GM19468 (cell line): ENCODE measurements at regions not wholly inside any gene's neighbourhood (a gene's known extent, or its start where the extent isn't known, plus 50 kb on each side); places are given as distances from the start of the nearest gene placed in this dataset.
"Not testable (repeated sequence)": the region's sequence is repeated elsewhere in the genome, so short reads cannot be mapped to it uniquely, and the experiment has no call there.

Source experiments
- ATAC-seq: cut with Tn5 transposase; IDR thresholded peaks from one replicate; pipeline ENCODE4 v1.9.1; 2021; ENCODE audit warnings: mild to moderate bottlenecking, moderate library complexity, moderate number of reproducible peaks; ENCODE audit not compliant: unreplicated experiment; ENCODE audit errors: extremely low read depth

- peak; percentile 81 for ATAC-seq
Observed at GRCh38 chr2:17160594-17160993, 357.6 kb downstream of the RAD51AP2 start.

GRCh38 chr2:17156086-17156485 is 362.2 kb downstream of the RAD51AP2 start:
- ATAC-seq: no peak

DNA sequence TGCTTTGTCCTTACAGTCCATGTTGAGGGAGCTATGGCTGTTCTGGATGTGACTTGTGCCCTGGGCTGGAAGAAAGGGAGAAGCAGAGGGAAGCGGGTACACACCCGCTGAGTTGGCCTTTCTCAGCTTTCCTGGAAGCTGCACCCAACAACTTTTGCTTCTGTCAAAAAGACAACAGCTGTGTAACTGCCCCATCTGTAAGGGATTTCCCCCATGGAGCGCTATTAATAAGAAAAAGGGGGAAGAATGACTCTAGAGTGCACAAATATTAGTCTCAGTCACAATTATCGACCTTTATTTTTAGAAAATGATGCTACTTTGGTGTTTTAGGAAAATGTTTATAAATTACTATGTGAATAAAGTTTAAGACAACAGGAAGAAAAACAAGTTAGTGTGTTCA is 368.3 kb downstream of the RAD51AP2 start:
- peak; percentile 58 for ATAC-seq

DNA sequence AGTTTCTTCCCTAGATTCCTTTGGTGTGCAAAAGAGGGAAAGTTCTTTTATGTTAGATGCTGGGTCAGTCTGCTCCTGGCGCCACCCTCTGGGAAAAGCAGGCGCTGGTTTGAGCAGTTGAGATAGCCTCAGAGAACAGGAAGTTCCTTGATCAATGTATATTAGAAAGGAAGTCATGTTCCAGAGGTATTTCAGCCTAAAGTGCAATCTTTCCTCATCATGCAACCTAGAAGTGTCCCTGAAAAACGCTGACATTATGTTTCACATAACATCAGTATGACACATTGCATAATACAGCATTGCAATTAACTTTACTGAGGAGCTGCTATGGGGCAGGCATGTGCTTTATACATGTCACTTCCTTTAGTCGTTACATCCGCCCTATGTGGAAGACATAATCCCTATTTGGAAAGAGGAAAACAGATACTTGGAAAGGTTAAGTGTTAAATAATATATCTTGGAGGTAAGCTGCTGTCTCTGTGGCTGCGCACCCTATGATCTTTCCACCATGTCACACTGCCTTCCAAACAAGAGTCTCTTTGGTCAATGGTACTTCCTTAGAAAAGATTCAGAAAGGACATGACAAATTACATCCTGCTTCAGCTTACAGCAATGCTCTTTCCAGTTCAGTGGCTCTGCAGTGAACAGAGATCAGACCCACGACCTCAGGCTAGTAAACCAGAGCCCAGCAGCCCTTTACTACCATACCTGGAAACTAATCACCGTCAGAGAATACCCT is 369.7 kb downstream of the RAD51AP2 start:
- no peak for ATAC-seq

- no peak for ATAC-seq
Observed at GRCh38 chr2:17146358-17146757, 371.9 kb downstream of the RAD51AP2 start.

DNA sequence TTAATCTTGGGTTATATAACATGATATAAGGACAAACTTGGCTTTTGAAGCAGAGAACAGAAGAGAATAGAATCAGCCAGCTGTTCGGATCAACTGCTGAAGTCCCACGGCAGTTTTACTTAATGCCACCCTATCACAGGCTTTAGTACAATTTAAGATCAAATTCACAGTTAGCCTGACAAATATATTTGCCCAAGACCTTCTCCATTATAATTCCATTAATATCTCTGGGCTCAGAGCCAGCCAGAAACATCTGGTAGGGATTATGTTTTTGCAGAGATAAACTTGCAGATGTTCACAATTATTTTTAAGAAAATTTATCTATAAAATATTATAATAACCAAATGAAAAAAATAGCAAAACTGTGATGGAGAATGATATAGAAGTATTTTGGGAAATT is 381.4 kb downstream of the RAD51AP2 start:
- ATAC-seq: no peak

DNA sequence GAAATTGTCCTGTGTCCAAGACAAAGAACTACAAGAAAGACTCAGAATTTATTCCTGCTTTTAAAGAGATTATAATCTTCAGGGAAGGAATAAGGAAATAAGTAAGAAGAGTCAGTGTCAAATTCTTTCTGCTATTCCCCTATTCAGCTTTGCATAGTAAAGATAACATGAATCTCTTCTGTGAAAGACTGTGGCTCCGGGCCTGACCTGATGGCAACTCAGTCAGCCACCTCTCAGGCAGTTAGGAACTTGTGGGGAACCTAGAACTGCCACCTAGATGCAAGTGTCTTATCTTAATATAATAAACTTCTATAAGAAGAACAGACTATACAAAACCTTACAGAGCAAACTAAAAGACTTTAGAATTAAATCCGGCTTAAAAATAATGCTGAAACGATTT is 382.0 kb downstream of the RAD51AP2 start:
- no peak for ATAC-seq

DNA sequence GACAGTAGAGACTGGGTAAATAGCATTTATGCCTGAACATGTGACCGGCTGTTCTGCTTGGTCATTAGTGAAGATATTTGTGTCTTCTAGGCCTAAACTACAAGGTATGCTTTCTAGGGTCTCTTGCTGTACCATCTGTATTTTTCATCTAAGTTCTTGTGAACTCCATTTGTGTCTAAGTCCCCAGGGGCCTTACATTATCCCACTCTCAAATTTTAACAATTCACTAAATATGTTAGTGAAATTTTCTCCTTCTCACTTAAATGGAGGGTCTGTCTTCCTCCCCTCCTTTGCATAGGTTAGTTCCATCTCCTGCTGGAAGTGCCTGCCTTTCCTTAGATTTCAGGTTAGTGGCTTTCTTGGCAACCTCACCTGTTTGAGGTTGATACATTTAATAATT is 382.6 kb downstream of the RAD51AP2 start:
- no peak for ATAC-seq

DNA sequence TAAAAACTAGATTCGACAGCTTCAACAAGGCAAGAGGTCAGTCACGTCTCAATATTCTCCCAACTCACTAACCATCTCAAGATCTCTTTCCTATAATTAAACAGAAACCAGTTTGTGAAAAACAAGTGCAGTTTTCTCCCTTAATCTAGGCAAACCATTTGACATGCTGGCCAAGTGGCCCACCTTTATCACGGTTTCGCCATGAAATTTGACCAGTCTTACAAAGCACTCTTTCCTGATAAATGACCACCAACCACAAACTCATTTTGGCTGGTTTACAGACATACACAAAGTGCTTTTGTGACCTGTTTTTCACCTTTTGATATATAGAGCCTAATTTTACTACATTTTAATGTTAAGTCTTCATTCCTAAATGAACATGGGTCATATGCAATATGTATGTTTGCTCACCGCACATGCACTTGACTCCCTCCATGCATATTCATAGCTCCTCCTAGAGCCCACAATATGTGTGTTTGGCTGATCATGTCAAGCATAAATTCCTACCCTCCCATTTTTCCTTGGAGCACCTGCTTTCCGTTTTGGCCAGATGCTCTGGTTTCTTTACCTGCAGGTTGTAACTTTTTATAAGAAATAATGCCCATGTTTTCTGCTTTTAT is 385.1 kb downstream of the RAD51AP2 start:
- ATAC-seq: no peak

DNA sequence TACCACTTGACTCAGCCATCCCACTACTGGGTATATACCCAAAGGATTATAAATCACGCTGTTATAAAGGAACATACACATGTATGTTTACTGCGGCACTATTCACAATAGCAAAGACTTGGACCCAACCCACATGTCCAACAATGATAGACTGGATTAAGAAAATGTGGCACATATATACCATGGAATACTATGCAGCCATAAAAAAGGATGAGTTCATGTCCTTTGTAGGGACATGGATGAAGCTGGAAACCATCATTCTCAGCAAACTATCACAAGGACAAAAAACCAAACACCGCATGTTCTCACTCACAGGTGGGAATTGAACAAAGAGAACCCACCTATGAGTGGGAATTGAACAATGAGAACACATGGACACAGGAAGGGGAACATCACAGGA is 387.6 kb downstream of the RAD51AP2 start:
- not testable (repeated sequence) for ATAC-seq

DNA sequence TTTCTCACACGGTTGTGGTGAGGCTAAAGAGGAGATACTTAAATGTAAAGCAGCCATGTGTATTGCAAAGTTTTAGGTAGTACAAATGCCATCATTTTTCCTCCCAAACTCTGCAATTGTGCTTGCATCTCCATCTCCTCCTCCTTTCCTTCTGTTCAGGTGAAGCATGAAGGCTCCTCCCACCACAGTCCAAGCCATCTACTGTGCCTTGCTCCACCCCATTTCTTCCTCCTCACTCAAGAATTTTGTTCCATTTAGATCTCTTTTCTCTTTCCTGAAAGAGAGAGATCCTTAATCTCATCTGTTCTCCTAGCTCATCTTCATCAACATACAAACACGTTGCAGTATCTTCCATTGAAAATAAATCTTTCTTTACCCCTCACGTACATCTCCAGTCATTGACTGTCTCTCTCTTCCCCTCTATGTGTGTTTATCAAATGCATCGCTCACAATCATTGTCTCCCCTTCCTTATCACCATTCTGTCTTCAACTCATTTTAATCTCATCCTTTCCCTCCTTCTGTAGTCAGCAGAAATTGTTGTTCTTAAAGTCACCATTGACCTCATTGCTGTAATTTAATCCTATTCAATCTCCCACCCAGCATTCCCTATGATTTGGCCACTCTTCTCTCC is 392.1 kb downstream of the RAD51AP2 start:
- no peak for ATAC-seq

- ATAC-seq: no peak
Observed at GRCh38 chr2:17124575-17125318, 393.5 kb downstream of the RAD51AP2 start.

DNA sequence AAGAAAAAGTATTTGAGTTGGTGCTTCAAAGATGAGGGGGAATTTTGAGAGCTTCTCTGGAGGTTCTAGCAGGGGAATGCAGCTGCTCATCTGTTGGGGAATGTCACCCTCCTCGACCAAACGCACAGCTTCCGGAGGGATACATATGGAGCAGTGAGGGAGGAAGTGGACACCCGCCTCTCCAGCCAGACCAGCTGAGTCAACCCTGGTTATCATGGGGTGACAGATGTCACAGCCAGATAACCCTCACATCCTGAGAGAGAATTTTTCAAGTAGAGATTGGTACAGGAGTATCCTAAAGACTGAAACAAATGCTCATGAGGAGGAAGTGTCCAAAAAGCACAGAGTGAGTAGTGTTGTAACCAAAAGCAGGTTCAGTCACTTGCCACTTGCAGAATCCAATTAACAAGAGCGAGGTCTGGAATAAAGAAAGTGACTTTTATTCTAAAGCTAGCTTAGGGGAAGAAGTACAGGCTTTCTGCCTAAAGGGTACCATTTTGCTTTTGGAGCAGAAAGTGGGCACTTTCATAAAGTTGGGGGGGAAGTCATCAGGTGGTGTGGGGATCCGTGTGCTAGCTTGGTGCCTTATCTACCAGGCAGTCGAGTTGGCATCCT is 395.2 kb downstream of the RAD51AP2 start:
- no peak for ATAC-seq

DNA sequence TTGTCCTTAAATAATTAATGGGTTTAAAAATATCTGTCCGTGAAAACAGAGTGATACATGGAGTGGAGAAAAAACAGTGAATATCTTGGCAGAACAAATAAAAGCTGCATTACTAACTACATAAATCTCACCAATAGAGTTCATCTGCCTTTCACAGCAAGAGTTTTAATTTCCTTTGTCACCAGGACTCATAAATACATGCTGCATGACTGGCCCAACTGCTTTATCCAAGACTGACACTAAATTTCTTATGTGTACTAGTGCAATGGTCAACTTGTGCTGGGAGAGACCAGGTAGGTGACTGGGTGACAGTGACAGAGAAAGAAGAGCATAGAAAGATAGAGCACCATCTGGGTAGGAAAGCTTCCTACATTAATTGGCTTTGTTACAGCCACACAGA is 402.8 kb downstream of the RAD51AP2 start:
- ATAC-seq: no peak

GRCh38 chr2:17115042-17115441 is 403.2 kb downstream of the RAD51AP2 start:
- ATAC-seq: no peak

DNA sequence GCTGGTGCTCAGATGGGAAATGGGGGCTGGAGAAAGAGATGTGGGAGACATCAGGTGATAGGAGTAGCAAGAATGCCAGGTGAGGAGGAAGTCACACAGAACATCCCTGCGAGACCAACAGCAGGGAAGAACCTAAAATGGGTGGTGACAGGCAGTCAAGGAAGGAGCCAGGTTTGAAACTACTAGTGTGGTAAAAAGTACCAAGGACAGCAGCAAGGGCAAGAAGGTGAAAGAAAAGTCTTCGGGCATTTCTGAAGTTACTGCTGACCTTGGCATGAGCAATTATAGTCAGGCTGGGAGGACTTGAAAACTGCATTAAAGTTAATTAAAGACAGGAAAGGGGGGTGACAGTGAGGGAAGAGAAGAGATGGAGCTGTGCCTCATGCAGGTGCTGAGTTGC is 410.4 kb downstream of the RAD51AP2 start:
- no peak for ATAC-seq

GRCh38 chr2:17107151-17107550 is 411.1 kb downstream of the RAD51AP2 start:
- ATAC-seq: no peak

DNA sequence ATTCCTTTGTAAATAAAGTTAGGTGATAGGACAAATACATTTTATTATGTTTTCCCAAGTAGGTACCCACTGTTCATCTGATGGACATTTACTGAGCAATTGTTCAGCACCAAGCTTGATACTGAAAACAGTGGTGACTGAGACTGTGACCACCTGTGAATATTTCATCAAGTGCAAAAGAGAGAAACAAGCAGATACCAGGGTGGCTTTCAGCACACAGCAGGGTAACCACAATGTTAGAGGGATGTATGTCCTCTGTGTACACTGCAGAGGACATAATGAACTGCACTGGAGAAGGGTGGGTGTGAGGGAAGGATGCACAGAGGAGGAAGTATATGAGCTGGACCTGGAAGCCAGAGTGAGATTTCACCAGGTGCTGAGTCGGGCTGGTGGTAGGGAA is 411.8 kb downstream of the RAD51AP2 start:
- ATAC-seq: no peak

DNA sequence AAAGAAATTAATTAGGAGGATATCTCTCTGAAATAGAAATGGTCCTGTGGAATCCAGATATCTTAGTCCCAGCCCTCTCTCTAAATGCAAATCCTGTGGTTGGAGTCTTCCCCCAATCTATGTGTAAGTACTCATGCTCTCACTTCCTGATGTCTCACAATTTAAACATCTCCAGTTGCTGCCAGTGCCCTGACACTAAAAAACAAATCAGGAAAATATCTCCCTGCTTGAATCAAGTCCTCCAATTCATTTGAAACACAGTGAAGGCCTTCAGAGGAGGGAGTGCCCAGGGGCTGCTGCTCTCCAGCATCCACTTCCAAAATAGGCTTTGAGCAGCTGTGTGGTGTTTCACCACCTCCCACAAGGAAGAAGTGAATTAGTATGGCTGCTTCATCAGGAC is 413.8 kb downstream of the RAD51AP2 start:
- peak; percentile 45 for ATAC-seq

GRCh38 chr2:17101596-17101995 is 416.6 kb downstream of the RAD51AP2 start:
- no peak for ATAC-seq
